GM18873 (cell line): ENCODE measurements at regions not wholly inside any gene's neighbourhood (a gene's known extent, or its start where the extent isn't known, plus 50 kb on each side); places are given as distances from the start of the nearest gene placed in this dataset.

Experiments used
- ATAC-seq: cut with Tn5 transposase; IDR thresholded peaks from one replicate; pipeline ENCODE4 v1.9.1; 2021; ENCODE audit warnings: mild to moderate bottlenecking, moderate library complexity, moderate number of reproducible peaks; ENCODE audit not compliant: unreplicated experiment, low FRiP score

DNA sequence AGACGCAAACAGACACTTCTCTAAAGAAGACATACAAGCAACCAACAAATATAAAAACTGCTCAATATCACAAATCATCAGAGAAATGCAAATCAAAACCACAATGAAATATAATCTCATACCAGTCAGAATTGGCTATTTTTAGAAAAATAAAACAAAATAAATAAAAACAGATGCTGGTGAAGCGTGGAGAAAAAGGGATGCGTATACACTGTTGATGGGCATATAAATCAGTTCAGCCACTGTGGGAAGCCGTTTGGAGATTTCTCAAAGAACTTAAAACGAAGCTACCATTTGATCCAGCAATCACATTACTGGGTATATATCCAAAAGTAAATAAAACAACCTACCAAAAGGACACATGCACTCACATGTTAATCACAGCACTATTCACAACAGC lies 206.2 kb downstream of the HNMT start:
- no peak for ATAC-seq

DNA sequence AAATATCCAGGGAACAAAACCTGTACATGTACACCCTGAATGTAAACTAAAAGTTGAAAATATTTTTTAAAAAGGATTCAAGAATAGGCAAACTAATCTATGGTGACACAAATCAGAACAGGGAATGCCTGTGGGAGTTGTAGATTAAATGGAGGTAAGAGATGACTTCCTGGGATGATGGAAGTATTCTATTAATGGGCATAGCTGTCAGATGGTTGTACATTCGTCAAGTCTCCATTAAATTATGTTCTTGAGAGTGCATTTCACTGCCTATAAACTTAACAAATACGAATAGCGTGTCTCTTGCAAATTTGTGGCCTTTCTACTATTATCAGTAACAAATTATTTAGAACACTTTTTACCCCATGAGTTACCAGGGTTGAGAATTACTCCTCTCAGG lies 207.0 kb downstream of the HNMT start:
- ATAC-seq = no peak

DNA sequence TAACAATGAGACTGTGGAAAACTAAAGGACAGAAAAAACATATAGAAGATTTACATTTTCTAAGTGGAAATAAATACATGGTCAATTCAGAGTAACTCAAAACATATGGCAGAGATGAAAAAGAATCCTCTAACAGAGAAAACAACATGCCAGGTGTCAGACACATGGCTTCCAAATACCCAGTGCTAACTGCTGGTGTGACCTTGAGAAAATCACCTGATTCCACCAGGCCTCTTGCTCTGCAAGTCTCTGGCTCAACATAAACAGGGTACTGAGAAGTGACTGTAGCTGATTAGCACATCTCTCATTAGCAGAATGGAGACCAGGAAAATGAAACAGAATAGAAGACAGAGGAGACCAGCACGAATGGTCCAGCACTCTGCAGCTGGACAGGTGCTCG lies 210.8 kb downstream of the HNMT start:
- ATAC-seq = no peak

DNA sequence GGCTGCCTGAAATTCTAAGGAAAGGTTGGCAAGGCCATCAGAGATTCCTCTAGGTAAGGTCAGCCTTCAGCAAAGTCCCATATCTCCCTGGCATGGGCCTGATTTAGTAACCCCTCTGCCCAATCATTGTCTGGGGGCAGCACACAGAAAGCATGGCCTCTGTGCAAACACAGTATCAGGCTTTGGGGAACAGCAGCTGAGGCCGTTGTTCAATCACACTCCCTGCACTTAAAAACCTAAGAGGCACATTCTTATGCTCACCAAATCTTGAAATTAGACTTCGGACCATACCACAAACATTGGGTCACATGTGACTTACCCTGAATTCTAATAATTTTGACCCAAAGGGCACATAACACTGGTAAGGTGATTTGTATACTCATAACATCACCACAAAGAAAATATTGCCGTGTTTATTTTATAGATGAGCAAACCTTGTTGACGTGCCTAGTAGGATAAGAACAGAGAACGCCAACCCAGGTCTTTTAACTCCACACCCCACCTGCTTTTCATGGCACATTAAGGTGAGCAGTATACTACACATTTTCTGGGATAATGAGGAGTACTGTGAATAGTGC lies 212.7 kb downstream of the HNMT start:
- no peak for ATAC-seq

DNA sequence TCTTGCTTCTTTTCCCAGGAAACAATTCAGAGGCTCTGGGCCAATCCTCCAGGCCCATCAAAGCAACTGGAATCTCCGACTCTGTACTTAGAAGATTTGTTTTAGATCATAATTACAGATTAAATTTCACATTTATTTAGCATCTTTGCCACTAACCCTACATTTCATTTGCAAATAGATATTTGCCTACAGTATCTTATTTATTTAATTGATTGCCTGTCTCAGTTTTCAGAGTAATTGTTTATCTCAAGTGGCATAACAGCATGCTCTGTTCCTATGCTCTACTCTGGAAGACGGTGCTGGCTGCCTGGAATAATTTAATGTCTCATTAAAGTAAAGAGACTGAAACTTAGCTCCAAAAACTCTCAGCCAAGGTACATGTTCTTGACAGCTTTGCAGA lies 213.4 kb downstream of the HNMT start:
- no peak for ATAC-seq

DNA sequence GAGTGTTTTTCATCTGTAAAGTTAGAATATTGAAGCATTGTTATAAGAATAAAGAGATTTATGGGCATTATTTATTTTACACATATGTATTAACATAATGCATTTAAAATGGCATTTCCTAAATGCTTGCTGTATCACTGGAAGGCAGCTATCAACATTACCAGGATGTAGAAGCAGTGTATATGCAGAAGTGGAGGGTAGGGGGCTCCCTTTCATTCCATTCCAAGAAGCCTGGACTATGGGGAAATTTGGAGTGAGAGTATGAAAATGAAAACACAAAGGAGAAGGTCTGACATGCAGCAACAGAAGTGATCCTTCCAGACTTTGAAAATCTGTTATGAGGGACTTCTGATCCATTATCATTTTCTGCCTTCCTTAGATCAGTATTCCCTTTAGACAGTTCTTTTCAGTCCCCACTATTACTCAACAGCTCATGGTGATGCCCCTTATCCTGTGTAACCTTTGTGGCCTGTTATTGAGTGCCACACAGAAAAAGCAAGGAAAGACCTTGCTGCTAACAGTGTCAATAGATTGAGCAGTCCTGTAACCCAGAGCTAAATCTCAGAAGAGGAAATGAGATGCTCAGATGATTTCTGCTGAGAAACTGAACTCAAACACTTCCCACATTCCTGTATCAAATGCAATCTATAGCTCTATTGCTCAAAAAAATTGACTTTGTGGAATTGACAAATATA lies 216.6 kb downstream of the HNMT start:
- no peak for ATAC-seq

DNA sequence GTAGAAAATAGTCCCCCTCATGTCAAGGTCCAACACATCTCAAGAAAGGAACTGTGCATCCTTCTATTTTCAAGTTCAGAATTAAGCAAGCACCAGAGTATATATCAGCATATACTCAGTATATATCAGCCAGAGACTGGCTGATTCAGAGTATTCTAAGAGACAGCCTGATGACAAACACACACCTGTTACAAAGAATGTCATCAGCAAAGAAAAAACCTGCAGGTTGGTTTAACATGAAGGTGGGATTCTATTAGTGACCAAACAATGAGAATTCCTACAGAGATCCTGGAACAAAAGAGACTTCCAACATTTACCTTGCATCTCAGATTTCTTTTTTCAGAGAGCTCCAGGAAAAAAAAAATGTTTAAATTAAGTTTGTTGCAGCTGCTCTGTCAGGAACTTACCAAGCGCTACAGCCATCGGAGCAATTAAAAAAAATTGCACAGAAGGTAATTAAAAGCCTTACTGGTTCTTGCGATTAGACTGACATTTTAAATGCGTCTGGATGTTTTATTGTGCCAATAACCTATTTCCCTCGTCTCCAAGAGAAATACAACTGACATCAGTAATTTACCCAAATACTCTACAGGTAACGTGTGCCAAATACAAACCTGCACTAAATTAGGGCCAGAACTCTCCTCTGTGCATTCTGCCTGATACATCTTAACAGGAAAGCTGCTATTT lies 218.1 kb downstream of the HNMT start:
- ATAC-seq = no peak

DNA sequence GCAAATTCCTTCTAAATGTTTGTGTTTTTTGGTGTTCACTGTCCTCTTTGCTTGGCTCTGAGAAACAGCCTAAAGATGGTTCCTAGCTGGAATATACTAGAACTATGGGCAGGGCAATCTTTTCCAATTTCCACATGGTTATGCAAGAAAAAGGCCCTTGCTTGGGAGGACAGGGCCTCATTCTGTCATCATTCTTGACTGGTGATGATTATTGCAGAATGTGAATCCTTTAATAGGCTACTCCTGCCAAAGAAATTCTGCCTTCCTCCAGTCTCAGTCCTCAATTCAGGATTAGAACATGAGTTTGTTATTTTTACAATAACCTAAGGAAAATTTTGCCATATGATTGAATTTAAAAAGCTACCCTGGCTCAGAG lies 218.7 kb downstream of the HNMT start:
- no peak for ATAC-seq

DNA sequence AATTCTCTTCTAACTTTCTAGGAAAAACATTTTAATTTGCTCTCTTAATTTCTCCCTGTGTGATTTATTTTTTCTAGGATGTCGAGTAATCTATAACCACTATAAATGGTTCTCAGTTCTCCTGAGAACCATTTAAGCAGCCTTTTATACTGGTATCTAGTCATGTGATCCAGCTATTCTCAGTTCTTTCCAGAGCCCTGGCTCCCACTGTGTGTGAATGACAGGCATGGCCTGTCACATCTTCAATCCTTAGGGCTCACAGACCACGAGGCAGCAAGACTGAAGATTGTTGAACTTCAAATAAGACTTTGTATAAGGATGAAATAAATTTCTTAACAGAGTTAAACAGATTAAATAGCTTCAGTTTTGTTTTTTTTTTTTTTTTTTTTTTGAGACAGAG lies 219.4 kb downstream of the HNMT start:
- no peak for ATAC-seq

DNA sequence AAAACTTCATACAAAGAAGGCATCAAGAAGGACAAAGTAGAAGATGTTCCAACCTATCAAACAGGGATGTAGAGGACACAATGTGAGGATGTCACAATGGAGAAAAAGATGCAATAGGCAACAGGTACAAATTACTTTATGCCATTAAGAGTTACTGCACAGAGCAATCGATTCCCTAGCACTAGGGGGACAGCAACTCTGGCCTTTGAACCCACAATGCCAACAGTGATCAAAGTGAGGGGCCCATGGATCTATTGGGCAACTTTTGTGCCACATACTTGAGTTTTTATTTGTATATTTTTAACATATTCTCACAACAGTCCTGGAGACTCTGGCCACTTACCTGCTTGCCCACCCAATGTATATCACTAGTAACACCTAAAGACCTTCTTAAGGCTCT lies 220.2 kb downstream of the HNMT start:
- no peak for ATAC-seq

DNA sequence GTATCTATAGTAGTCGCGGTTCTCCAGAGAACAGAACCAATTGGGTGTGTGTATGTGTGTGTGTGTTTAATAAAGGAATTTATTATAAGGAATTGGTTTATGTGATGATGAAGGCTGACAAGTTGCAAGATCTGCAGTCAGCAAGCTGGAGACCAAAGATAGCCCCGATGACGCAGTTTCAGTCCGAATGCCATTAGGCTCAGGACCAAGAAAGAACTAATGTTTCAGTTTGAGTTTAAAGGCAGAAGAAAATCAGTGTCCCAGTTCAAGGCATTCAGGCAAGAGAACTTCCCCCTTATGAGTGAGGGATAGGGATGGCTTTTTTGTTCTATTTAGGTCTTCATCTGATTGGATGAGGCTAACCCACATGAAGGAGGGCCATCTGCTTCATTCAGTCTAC lies 221.6 kb downstream of the HNMT start:
- ATAC-seq = no peak

DNA sequence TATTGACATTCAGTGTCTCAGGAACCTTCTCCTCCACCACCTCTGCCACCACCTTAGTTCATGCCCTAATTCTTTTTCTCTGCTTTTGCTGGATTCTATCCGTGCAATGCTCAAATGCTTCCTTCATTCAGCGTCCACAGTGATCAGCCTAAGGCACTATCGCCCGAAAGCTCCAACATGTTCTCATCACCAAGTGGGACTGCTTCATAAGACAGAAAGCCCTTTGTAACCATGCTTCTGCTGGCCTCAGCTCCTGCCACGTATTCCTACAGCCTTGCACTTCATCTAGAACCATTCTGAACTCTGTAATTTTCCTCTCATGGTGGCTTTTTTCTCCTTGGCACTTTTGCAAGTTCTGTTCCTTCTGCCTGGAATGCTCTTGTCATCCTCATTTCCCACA lies 222.9 kb downstream of the HNMT start:
- no peak for ATAC-seq

DNA sequence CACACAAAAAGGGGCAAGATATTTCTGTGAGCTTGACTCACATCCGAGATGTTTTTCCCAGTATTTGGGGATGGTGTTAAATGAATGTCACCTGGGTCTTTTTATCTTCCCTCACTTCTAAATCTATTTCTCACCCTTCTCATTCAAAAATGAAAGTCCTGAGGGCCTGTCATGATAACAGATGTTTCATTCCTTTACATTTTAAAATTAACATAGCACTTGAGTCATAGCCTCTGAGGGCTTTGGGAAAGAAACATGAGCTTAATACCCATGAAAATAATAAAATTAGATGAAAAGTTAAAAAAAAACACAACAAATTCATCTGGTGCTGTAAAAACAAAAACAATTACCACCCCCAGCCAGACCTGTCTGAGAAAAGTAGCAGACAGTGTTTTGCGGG lies 226.7 kb downstream of the HNMT start:
- no peak for ATAC-seq

DNA sequence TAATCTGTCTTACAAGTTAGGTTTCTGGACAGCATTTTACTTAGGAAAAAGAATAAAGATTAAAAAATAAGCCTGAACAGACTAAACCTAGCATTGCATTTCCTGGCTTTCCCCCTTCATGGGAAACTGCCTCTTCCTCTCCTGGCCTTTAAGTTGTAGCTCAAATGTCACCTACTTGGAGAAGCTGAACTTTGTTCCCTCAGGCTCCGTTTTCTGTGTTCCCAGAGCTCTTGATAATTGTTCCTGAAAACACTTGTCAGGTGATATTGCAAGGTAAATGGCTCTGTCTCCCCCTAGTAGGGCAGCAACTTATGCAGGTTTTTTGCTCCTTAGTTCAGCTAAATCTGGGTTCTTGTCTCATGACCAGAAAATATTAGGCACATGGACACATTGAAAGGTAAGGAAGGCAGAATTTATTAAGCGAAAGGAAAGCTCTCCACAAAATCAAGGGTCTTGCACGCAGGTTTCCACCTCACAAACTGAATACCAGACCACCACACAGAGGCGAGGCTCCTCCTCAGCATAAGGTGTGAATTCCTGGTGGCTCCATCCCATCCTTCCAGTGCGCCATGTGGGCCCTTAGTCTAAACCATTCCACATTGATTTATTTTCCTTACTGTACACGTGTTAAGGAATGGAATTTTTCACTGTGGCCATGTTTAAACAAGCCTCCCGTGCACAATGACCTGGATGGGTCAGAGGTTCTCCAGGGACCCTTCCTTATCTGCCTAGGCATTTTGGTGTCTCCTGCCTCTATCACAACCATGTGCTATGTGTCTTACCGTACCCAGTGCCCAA lies 229.3 kb downstream of the HNMT start:
- ATAC-seq = no peak

DNA sequence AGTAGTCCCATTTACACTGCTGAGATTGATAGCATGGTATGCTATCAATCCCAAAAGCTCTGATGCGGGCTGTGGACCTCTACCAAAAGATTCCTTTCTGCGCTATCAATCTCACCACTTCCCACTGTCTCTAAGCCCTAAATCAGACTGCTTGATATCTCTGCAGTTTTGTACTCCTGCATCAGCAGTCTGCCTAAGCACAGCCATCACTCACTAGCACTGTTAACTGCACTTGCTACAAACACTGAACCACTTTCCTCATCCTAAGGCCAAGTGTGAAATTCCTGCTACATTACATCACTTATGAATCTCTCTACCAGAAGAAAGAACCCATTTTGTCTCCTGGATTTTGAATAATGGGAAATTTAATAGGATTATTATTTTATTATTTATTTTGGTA lies 237.0 kb downstream of the HNMT start:
- no peak for ATAC-seq

DNA sequence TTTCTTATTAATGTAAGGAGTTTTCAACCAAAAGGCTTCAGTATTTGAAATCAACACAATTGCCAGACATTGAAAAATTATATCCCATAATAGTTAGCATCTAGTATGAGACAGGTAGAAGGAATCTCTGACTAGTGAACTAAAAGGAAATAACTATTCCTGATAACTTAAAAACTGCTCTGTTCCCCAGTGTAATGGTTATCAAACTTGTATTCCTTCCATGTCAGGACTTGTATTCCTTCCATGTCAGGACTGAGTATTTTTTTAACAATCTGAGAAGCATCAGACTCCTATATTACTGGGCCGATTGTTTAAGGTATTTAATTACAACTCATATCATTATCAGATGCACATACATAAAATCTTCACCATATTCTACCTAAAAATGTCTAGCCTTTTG lies 238.5 kb downstream of the HNMT start:
- no peak for ATAC-seq

DNA sequence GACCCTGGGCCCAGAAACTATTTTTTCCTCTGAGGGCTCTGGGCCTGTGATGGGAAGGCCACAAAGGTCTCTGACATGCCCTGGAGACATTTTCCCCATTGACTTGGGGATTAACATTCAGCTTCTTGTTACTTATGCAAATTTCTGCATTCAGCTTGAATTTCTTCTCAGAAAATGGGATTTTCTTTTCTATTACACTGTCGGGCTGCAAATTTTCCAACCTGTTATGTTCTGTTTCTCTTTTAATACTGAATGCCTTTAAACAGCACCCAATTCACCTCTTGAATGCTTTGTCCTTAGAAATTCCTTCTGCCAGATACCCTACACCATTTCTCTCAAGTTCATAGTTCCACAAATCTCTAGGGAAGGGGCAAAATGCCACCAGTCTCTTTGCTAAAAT lies 241.0 kb downstream of the HNMT start:
- ATAC-seq = no peak

DNA sequence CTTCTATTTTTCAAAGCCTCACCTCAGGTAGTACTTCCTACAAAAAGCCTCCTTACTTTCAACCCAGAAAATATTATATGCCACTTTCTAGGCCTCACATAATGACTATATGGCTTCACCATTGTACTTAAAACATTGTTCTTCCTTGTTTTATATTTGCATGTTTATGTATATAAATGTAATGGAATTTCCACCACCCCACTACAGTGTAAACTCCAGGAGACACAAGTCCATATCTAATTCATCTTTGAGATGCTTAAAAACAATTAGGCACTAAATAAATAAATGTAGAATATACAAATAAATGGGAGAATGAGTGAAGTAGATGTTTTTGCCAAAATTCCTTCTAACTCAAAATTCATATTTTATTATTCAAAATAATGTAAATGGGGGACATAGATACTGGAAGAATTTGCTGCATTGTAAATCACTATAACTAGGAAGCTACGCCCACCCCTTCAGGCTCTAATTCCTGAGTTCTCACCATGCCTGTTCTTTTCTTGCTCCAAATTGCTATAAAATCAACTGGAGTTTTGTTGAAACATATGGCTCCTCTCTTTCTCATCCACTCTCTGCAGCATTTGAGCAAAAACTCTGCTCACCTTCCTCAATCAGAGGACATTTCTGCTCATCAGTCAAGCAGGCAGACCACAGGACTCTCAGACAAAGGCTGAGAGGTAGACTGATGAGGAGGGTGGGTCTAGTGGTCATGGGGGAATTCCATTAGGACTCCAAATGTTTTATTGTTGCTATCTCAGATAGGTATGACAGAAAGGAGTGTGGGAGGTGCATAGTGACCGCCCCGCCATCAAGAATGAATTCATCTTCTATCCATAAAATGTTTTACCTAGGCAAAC lies 243.0 kb downstream of the HNMT start:
- ATAC-seq = no peak

DNA sequence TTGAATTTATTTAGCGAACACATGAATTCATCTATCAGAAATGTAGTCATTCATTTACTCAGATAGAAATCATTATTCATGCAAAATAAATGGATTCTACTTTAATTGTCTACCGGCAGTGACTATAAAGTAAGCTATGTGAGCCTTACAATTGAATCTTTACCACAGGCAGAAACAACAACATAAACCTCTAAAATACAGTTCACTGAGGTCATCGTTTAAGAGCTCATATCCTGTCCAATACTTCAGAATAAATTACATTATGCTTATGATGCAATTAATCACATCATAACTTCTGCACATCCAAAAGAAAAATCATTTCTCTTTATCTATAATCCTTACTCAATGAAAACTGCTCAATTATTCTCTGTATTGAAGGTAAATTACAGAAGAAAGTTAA lies 244.7 kb downstream of the HNMT start:
- ATAC-seq = no peak

DNA sequence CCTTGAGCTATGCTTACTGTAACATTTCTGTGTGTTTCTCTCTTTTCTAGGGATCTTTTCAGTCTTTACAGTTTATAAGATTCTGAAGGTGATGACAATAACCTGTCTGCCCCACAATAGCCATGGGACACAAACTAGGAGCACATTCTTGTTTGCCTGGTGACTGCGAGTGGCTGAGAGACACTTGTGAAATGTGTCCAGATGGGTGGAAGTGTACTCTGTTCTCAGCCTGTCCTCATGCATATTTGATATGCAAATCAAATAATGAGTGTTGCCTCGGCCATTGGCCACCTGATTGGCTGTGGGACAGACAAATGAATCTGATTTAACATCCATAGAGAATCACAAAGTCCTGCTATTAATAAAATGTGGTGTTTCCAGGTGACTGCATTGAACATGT lies 246.2 kb downstream of the HNMT start:
- ATAC-seq = no peak

DNA sequence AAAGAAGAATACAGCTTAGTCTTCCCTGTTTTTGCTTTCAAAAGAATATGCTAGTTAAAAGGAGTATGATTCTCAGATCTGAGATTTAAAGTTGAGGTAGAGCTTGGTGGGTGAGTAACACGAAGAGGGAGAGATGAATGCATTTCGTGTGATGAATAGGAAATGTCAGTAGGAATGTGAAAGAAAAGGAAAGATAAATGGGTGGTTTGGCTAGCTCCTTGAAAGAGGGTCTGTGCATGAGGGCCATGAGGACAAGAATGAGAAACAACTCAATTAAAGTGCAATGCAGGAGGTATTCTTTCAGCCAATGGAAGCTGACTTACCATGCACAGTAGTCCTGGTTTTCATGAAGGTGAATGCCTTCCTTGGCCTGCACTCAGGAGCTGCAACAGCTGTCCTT lies 248.2 kb downstream of the HNMT start:
- no peak for ATAC-seq
